ENCODE measurements at regions not wholly inside any gene's neighbourhood (a gene's known extent, or its start where the extent isn't known, plus 50 kb on each side); places are given as distances from the start of the nearest gene placed in this dataset.

DNA sequence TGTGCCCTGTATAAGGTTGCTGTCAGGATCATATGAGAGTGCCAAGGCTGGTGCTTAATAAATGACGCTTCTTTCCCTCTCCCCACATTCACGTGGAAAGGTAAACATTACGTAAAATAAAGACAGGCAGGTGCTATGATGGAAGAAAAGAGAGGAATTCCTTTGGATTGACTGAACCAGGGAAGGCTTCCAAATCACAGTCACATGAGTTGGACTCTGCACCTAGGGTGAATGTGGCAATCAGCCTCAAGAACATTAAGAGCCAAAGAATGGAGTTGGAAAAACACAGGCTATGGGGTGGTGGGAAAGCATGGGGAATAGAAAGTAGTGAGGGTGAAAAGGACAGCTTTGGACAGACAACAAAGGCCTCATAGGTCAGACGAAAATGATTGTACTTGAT, 473.1 kb downstream of the VRK1 start:
- intact Hi-C loops (cut with micrococcal nuclease) (no loop called here), dilution Hi-C loops (cut with MboI; ENCODE audit: extremely low pct_ligation_motif_present, low sequenced_read_pairs) (no loop called here)
- DNase-seq (ENCODE audit: low read depth, low spot score) (no peak), FAIRE-seq (no peak)
- peaks cover 6% of the 10 kb centered on the region for H3K9me3 ChIP-seq (replicated peaks; ENCODE audit: control insufficient read depth, insufficient read depth, low read length)
- CTCF ChIA-PET = no interaction called here
- H2AFZ ChIP-seq (ENCODE audit: low read depth, low read length) = no peak overlapping the region
- no peaks in the 10 kb centered on the region for H3K79me2 ChIP-seq (ENCODE audit: control insufficient read depth, insufficient read depth, low read length)
- no peak for TF ChIP-seq FOS (IDR thresholded peaks at IDR 0.05; ENCODE audit: borderline replicate concordance, insufficient read depth, low read length)
- TF ChIP-seq POLR2AphosphoS5 (IDR thresholded peaks at IDR 0.05; ENCODE audit: insufficient read depth, low read depth, low read length) = no peak
- no peak for TF ChIP-seq EZH2 (IDR thresholded peaks at IDR 0.05; ENCODE audit: borderline replicate concordance, low read depth, low read length, severe bottlenecking)
- TF ChIP-seq GATA2 (IDR thresholded peaks at IDR 0.05; ENCODE audit: insufficient read depth, insufficient read length, low read depth, low read length) = no peak
- no peak for TF ChIP-seq MYC (IDR thresholded peaks at IDR 0.05; ENCODE audit: low read depth, low read length)
- TF ChIP-seq, protein P1, sequence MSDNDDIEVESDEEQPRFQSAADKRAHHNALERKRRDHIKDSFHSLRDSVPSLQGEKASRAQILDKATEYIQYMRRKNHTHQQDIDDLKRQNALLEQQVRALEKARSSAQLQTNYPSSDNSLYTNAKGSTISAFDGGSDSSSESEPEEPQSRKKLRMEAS (IDR thresholded peaks at IDR 0.05; ENCODE audit: insufficient read depth, insufficient read length) = no peak
- no peak for TF ChIP-seq POLR2A (IDR thresholded peaks at IDR 0.05; ENCODE audit: low read depth, low read length)
- TF ChIP-seq JUN (IDR thresholded peaks at IDR 0.05; ENCODE audit: borderline replicate concordance, insufficient read depth, insufficient read length, low read depth) = no peak
- no peak for TF ChIP-seq CTCF (IDR thresholded peaks at IDR 0.05; ENCODE audit: extremely low read depth in 1 of 2, insufficient read depth in 1 of 2, low read depth in 1 of 2, low read length in 2 of 2)
- BruUV-seq (replicated peaks) = no TSS peak
- no peaks in the 10 kb centered on the region for H3K36me3 ChIP-seq (ENCODE audit: control insufficient read depth in 2 of 2, extremely low read depth in 1 of 2, insufficient read depth in 2 of 2, low read length in 2 of 2)
- no peak overlapping the region for H3K27ac ChIP-seq (ENCODE audit: insufficient read depth, low read depth, low read length)
- no peak overlapping the region for H3K9ac ChIP-seq (replicated peaks; ENCODE audit: extremely low read depth, insufficient read depth, low read length)
- H3K27me3 ChIP-seq (ENCODE audit: control insufficient read depth in 2 of 2, insufficient read depth in 2 of 2, low read length in 2 of 2) = no peaks in the 10 kb centered on the region
- POLR2A ChIA-PET = no interaction called here
- no peaks in the 10 kb centered on the region for H3K9me1 ChIP-seq (replicated peaks; ENCODE audit: control insufficient read depth, extremely low read depth, insufficient read depth, low read length)
- no peak overlapping the region for H3K4me2 ChIP-seq (ENCODE audit: insufficient read depth, low read length)
- no peaks in the 10 kb centered on the region for H4K20me1 ChIP-seq (replicated peaks; ENCODE audit: control insufficient read depth, extremely low read depth, insufficient read depth, low read length)
- no peaks in the 10 kb centered on the region for H3K4me1 ChIP-seq (ENCODE audit: control insufficient read depth, extremely low read depth, insufficient read depth, low read length)
- H3K4me3 ChIP-seq (replicated peaks in 1 of 3; ENCODE audit: insufficient read depth in 1 of 3, low read depth in 1 of 3, low read length in 3 of 3) = no peak overlapping the region
